PC-9 (cell line): ENCODE measurements at regions not wholly inside any gene's neighbourhood (a gene's known extent, or its start where the extent isn't known, plus 50 kb on each side); places are given as distances from the start of the nearest gene placed in this dataset.
"Not testable (repeated sequence)": the region's sequence is repeated elsewhere in the genome, so short reads cannot be mapped to it uniquely, and the experiment has no call there.

Source experiments
- BruUV-seq: library from RNA; stranded (reverse); fragments of 400-500 nt; replicated peaks from 2 replicates; lab custom pipeline; 2021; lab: Mats Ljungman, UMichigan
- CTCF ChIA-PET: fragments of 300-600 bp; sonication (Branson Sonifier 250); formaldehyde crosslinking; loops from one replicate; lab custom pipeline; 2022; ENCODE audit warnings: antibody characterized with exemption; lab: Charles Lee
- POLR2A ChIA-PET: fragments of 300-600 bp; sonication (Branson Sonifier 250); formaldehyde crosslinking; loops from one replicate; lab custom pipeline; 2022; ENCODE audit warnings: antibody characterized with exemption; ENCODE audit not compliant: unreplicated experiment; lab: Charles Lee
- DNase-seq, 2 experiments: peaks; one replicate each; pipeline versions ENCODE4 v3.0.0 to v3.0.0-alpha.2; 2015 to 2022; ENCODE audit warnings: mixed read lengths in 1 of 2
- H2AFZ ChIP-seq: fragments of 200-600 bp; sonication (generic); 2 replicates; pipeline ENCODE4 v1.8.1; 2017; ENCODE audit warnings: antibody characterized with exemption
- H3F3A ChIP-seq: fragments of 200-600 bp; sonication (generic); 2 replicates; pipeline ENCODE4 v1.8.1; 2017; ENCODE audit warnings: antibody characterized with exemption, mild to moderate bottlenecking, low read depth; ENCODE audit not compliant: insufficient read depth
- H3K27ac ChIP-seq: fragments of 200-600 bp; sonication (generic); 2 replicates; pipeline ENCODE4 v1.6.1; 2016; ENCODE audit warnings: mixed run types
- H3K27me3 ChIP-seq: fragments of 200-600 bp; sonication (generic); 2 replicates; pipeline ENCODE4 v1.6.1; 2016; ENCODE audit warnings: low read depth, mixed run types; ENCODE audit not compliant: insufficient read depth
- H3K36me3 ChIP-seq: fragments of 200-600 bp; sonication (generic); 2 replicates; pipeline ENCODE4 v1.6.1; 2016; ENCODE audit warnings: low read depth, mixed run types
- H3K4me1 ChIP-seq: fragments of 200-600 bp; sonication (generic); replicated peaks from 2 replicates; pipeline ENCODE4 v1.6.1; 2016; ENCODE audit warnings: mixed run types; ENCODE audit not compliant: insufficient read depth
- H3K4me2 ChIP-seq: fragments of 200-600 bp; sonication (generic); 2 replicates; pipeline ENCODE4 v1.6.1; 2017; ENCODE audit warnings: mixed run types
- H3K4me3 ChIP-seq: fragments of 200-600 bp; sonication (generic); 2 replicates; pipeline ENCODE4 v1.6.1; 2016; ENCODE audit warnings: mixed run types
- H3K79me2 ChIP-seq: fragments of 200-600 bp; sonication (generic); 2 replicates; pipeline ENCODE4 v1.6.1; 2017; ENCODE audit warnings: low read depth, mixed run types
- H3K9me2 ChIP-seq: fragments of 200-600 bp; sonication (generic); 2 replicates; pipeline ENCODE4 v1.8.1; 2017; ENCODE audit warnings: mild to moderate bottlenecking; ENCODE audit not compliant: insufficient read depth
- H3K9me3 ChIP-seq: fragments of 200-600 bp; sonication (generic); 2 replicates; pipeline ENCODE4 v1.8.1; 2016; ENCODE audit warnings: low read depth; ENCODE audit not compliant: insufficient read depth
- H4K20me1 ChIP-seq: fragments of 200-600 bp; sonication (generic); 2 replicates; pipeline ENCODE4 v1.8.1; 2017; ENCODE audit not compliant: insufficient read depth
- CTCF ChIP-seq: fragments of 200-600 bp; sonication (generic); conservative IDR thresholded peaks from 2 replicates; pipeline ENCODE4 v1.6.1; 2017; ENCODE audit warnings: mixed run types, antibody characterized with exemption, mild to moderate bottlenecking, moderate library complexity
- EZH2 ChIP-seq: fragments of 200-600 bp; sonication (generic); IDR thresholded peaks from 2 replicates; pipeline ENCODE4 v1.8.0; 2017; ENCODE audit warnings: antibody characterized with exemption, low read depth
- intact Hi-C: fragments of 100-400 bp; cut with micrococcal nuclease; formaldehyde crosslinking; loops from one replicate; pipeline ENCODE4 v1.10.0; 2022; ENCODE audit not compliant: unreplicated experiment

- Histone ChIP-seq H3K36me3 (no peaks in the 10 kb centered on the region), H3K4me1 (no peaks in the 10 kb centered on the region), H3K27ac (no peak overlapping the region), H3K27me3 (peaks cover 45% of the 10 kb centered on the region), H3K9me3 (no peaks in the 10 kb centered on the region), H3K4me2 (no peak overlapping the region), H2AFZ (no peak overlapping the region), H3K9me2 (no peaks in the 10 kb centered on the region), H3F3A (no peaks in the 10 kb centered on the region), H3K4me3 (no peak overlapping the region), H4K20me1 (no peaks in the 10 kb centered on the region), H3K79me2 (no peaks in the 10 kb centered on the region)
- DNase-seq: no peak
- POLR2A ChIA-PET: no interaction called here
- TF ChIP-seq EZH2 (no peak), CTCF (no peak)
- intact Hi-C loops: no loop called here
- no TSS peak for BruUV-seq
- CTCF ChIA-PET: no interaction called here
These were observed 328.8 kb downstream of the ADGRD1 start for GRCh38 chr12:131282292-131283080.

- Histone ChIP-seq H3K9me3 (no peaks in the 10 kb centered on the region), H2AFZ (no peak overlapping the region), H3K27ac (no peak overlapping the region), H4K20me1 (no peaks in the 10 kb centered on the region), H3K36me3 (no peaks in the 10 kb centered on the region), H3K27me3 (peaks cover 54% of the 10 kb centered on the region), H3K4me1 (no peaks in the 10 kb centered on the region), H3K79me2 (no peaks in the 10 kb centered on the region), H3F3A (no peaks in the 10 kb centered on the region), H3K4me2 (no peak overlapping the region), H3K4me3 (no peak overlapping the region), H3K9me2 (no peaks in the 10 kb centered on the region)
- BruUV-seq: no TSS peak
- POLR2A ChIA-PET: no interaction called here
- DNase-seq: no peak
- intact Hi-C loops: no loop called here
- TF ChIP-seq EZH2 (no peak), CTCF (no peak)
- CTCF ChIA-PET: no interaction called here
These were observed 329.6 kb downstream of the ADGRD1 start for GRCh38 chr12:131283191-131283861.

- H3F3A ChIP-seq: not testable (repeated sequence)
These were observed 330.4 kb downstream of the ADGRD1 start for GRCh38 chr12:131283862-131284825.

GRCh38 chr12:131284954-131285904, 331.5 kb downstream of the ADGRD1 start:
- POLR2A ChIA-PET, H3K4me3 ChIP-seq, H4K20me1 ChIP-seq, H2AFZ ChIP-seq, BruUV-seq, H3K9me3 ChIP-seq, H3K79me2 ChIP-seq, CTCF ChIA-PET, H3K27ac ChIP-seq, H3K9me2 ChIP-seq, DNase-seq, intact Hi-C loops, H3K36me3 ChIP-seq, H3K4me2 ChIP-seq, H3F3A ChIP-seq, H3K4me1 ChIP-seq: not testable (repeated sequence)
- peaks cover 40% of the 10 kb centered on the region for H3K27me3 ChIP-seq

More at GRCh38 chr12:131283862-131284825, 330.4 kb downstream of the ADGRD1 start:
- H3K27me3 ChIP-seq: peaks cover 48% of the 10 kb centered on the region
- H3K36me3 ChIP-seq, H4K20me1 ChIP-seq, H3K4me1 ChIP-seq, CTCF ChIA-PET, H3K9me3 ChIP-seq, H3K9me2 ChIP-seq, H3K4me3 ChIP-seq, POLR2A ChIA-PET, DNase-seq, H2AFZ ChIP-seq, H3K4me2 ChIP-seq, H3K79me2 ChIP-seq, H3K27ac ChIP-seq, intact Hi-C loops, BruUV-seq: not testable (repeated sequence)

- CTCF ChIA-PET, H3K79me2 ChIP-seq, intact Hi-C loops, DNase-seq, H3F3A ChIP-seq, H2AFZ ChIP-seq, H3K9me3 ChIP-seq, H3K27ac ChIP-seq, H3K36me3 ChIP-seq, H3K4me2 ChIP-seq, H3K9me2 ChIP-seq, H3K4me3 ChIP-seq, H3K4me1 ChIP-seq, BruUV-seq, H4K20me1 ChIP-seq, POLR2A ChIA-PET: not testable (repeated sequence)
- peaks cover 33% of the 10 kb centered on the region for H3K27me3 ChIP-seq
These were observed 332.2 kb downstream of the ADGRD1 start for GRCh38 chr12:131285905-131286295.
